ENCODE measurements at regions not wholly inside any gene's neighbourhood (a gene's known extent, or its start where the extent isn't known, plus 50 kb on each side); places are given as distances from the start of the nearest gene placed in this dataset.
"Not testable (repeated sequence)": the region's sequence is repeated elsewhere in the genome, so short reads cannot be mapped to it uniquely, and the experiment has no call there.

DNA sequence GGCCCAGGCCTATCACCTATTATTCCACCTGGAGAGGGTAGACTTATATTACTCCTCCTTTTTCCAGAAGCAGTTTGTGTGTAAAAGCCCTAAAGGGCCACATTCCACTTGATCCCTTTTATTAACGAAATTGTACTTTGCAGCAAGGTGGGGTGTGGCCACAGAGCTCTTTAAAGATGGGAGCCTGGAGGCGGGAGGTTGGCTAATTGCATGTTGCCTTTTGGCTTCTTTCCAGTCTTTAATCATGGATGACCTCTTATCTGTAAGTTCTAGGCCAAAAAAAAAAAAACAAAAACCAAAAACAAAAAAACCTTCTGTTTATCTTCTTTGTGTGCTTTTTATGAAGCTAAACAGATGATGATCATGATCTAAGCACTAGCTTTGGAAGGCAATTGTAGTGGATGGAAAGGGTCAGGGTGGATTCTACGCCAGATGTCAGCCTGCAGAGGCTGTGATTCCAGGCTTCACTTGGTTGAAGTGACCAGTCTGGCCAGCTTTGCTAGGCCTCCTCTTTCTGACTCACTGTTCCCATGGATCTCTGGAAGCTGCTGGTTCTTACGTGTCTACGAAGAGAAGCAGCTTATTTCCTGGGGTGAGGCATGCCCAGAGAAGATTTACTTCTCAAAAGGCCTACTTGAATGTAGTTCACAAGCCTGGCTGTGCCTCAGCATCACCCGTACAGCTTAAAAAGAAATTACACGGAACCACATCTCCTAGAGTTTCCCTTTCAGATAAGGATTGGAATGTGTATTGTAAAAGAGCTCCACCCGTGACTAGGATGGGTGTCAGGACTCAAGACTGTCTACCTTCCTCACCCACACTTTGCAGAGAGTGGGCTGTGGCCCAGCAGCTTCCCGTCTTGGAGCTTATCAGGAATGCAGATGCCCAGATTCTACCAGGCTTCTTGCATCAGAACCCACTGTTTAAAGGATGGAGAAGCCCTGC lies 330.9 kb upstream of the C2CD4B start:
- DNase-seq (ENCODE audit: extremely low read depth, low read depth, low spot score) = no peak

DNA sequence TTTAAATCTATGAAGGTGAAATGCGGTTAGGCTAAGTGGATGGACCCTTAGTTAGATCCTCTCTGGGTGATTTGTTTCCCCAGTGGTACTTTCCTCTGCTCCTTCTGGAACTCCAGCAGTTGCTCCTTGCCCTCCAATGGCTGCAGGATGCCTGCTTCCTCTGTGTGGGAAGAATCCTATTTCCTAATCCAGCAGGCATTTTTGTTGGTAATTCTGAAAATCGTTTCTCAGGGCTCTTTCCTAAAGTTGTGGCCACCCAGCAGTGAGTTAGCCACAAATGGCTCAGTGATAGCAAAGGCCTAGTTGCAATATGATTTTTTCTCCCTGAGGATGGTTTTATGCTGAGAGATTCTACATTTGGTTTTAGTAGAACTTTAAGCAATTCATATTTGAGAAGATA lies 332.3 kb upstream of the C2CD4B start:
- no peak for DNase-seq (ENCODE audit: extremely low read depth, low read depth, low spot score)

DNA sequence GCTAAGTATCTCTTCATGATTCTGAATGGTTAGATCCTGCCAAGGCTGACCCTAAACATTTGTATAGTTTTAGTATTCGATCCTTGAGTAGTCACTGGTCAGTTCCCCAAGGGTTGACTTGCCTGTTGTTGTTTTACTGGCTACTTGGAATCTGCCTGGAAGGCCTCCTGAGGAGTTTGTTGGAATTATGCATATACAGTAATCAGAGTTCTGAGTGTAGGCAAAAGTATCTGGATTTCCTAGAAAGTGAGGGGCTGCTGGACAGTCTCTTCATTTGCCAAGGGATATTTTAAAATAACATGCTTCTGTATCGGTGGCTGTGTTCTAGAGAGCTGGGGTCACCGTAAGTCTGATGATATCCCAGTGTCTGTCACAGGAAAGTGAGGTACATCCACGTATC lies 333.2 kb upstream of the C2CD4B start:
- DNase-seq (ENCODE audit: extremely low read depth, low read depth, low spot score) = no peak

DNA sequence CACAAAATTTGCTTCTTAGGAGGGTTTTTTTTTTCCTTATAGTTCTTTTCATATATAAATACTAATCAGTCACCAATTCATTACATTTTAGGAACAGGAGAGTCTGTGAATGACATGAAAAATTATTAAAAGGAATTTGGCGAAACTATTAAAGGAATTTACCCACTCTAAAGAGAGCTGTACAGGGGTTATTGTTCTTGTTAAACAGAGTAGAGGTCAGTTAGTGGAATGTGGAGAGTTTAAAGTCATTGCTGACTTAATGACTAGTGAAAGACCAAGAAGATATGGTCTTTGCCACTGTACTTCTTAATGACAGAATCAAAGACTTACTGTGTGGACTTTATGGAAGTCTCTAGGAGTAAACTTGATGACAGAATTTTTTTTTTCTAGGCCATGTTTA lies 333.6 kb upstream of the C2CD4B start:
- DNase-seq (ENCODE audit: extremely low read depth, low read depth, low spot score) = no peak

DNA sequence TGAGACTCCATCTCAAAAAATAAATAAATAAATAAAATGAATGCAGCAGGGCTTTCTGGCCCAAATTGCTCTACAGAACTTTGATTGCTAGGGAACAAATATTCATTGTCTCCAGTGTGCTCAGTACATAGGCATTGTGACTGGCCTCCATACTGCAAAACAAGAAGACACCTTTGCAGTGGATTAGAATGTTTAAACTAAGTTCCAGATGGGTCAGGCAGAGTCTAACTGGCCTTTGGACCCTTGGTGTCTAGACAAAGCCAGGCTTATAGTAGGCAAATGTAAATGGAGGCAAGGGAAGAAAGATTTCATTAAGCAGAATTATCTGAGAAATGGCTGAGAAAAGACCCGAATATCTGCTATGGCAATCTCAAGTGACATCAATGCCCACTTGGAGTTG lies 335.2 kb upstream of the C2CD4B start:
- no peak for DNase-seq (ENCODE audit: extremely low read depth, low read depth, low spot score)

DNA sequence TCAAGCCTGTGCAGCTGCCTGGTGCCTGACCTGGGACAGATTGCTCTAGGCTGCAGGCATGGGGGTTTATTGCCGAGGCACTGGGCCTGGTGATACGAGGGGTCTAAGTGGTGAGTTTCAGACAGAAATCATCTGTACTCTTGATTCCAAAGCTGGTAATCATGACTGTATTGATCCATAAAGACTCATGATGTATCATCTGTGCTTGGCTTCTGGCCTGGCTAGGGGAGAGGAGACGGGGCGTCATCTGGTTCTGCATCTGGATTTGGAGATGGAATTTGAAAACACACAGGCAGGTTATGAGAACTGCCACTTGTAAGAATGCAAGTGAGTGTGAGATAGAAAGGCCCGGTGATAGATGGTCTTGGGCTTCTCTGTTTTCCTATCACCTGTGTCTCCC lies 337.4 kb upstream of the C2CD4B start:
- DNase-seq (ENCODE audit: extremely low read depth, low read depth, low spot score) = no peak

DNA sequence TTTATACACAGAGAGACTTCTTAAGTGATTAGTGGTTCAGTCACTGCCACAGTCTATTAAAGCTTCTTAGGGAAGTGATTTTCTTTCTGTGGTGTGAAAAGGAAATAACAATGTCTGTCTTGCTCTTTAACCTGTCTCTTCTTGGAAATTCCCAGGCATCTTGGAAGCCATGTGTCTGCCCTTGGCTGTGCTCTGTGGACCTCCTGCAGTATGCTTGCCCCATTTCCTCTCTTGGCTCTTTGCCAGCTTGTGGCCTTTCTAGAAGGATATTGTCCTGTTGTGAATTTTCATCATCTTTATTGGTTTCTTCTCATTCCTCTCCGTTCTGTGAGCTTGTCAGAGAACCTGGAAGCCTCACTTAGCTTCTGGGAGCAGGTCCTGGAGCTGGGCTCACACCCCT lies 338.4 kb upstream of the C2CD4B start:
- no peak for DNase-seq (ENCODE audit: extremely low read depth, low read depth, low spot score)

DNA sequence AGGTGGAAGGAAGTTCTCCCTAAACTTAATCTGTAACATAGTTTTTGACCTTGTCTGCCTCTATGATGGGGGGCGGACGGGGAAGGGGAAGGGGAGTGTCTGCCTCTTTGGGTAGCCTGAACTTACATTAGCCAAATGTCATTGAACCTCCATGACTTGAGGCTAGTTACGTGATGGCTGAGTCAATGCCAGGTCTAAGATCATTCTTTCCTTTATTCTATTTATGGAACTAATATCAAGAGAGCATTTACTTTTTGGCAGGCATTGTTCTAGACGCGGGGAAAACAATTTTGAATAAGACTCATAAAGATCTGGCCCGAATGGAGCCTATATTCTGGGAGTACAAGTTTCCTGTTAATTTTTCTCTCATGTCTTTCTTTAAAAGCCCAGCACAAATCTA lies 340.7 kb upstream of the C2CD4B start:
- DNase-seq (ENCODE audit: extremely low read depth, low read depth, low spot score) = no peak

DNA sequence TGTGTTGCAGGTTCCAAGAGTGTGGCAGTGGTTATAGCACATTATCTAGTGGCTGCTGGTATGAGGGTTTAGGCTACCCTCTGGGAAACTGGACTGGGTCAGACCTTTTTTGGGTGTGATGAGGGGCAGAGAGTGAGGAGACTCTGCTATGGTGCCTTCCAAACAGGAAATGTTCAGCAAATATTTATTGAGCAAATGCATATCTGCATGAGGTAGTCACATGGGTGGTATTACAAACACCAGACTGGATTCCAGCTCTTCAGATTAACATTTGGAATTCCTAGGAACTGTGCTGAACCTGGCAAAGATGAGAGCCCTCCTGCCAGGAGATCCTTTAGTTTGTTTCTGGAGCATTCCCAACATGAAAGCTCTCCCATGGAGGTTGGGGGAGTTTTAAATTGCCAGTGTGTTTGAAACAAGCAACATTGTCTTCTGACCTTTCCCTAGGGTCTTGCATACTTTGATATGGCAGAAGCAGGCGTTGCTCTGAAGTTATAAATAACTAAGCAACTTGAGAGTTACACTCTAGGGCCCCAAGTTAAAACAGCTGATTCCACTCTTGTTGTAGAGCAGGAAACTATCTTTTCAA lies 341.2 kb upstream of the C2CD4B start:
- no peak for DNase-seq (ENCODE audit: extremely low read depth, low read depth, low spot score)

DNA sequence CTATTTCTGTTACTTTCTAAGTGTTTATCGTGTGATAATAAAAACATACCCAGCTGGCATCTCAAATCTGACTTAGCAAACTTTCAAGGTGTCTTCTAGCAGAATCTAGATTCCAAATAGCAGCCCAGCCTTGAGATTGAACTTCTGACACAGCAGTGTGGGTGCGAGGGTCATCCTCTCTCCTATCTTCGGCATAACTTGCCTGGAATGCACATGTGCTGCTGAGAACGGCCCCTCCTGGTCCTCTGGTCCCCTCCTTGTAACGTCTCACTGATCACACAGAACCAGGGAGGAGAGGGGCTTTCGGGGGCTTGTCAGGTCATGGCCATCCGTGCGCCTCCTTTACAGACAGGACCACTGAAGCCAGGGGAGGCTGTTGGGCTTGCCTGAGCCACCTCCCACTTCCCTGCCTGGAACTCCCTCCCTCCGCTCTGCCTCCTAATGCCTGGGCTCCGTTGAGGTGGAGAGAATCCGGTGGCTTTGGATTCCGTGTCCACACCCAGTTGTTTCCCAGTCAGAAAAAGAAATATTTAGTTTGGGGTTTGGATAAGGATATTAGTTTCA lies 344.4 kb upstream of the C2CD4B start:
- DNase-seq (ENCODE audit: extremely low read depth, low read depth, low spot score) = no peak

DNA sequence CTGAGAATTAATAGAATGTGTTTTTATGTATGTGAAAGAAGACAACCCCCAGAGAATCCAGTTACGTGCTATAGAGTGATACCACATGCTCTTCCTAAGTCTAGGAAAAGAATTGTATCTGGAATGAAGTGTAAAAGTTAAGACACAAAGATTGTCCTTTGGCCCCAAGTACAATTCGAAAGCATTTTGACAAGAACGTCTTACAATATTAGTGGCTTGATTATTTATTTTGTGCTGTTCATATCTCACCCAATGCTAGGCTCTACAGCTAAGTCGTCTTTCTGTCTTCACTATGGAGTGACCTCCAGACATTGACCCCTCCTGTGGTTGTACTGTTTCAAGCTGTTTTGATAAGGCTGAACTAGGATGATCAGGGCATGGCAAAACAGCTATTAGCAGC lies 345.7 kb upstream of the C2CD4B start:
- no peak for DNase-seq (ENCODE audit: extremely low read depth, low read depth, low spot score)

DNA sequence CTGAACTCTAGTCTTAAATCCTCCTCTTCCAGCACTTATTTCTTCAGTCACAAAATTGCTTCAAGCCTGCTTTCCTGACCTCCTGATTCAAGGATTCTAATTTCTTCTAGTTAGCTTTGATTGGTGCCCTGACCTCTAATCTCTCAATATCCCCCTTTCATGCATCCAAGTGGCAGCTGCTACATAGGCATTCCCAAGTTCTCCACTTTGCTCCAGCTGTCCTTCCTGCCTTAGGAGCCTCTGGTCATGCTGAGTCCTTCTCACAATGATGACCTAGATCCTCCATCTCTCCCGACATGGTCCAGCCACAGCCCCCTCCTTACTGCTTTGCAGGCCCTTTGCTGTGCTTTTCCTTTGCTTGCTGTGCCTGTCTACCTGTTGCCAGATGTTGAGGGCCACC lies 347.8 kb upstream of the C2CD4B start:
- no peak for DNase-seq (ENCODE audit: extremely low read depth, low read depth, low spot score)

DNA sequence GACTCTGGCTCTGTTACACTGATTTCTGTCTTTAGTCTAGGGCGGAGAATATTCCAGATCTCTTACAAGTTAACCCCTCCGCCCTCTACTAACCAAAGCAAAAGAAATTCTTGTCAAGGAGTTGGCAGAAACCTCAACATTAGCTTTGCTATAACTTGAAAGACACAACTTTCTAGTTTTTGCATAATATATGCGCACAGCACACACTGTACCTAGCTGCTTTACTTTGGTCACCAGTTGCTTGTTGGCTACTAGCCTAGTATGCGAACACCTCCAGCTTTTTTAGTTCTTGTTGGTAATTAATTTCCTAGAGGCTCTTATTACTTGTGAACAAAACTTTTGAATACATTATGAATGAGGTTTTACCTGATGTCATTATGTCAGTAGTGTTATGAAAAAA lies 348.8 kb upstream of the C2CD4B start:
- DNase-seq (ENCODE audit: extremely low read depth, low read depth, low spot score) = no peak

DNA sequence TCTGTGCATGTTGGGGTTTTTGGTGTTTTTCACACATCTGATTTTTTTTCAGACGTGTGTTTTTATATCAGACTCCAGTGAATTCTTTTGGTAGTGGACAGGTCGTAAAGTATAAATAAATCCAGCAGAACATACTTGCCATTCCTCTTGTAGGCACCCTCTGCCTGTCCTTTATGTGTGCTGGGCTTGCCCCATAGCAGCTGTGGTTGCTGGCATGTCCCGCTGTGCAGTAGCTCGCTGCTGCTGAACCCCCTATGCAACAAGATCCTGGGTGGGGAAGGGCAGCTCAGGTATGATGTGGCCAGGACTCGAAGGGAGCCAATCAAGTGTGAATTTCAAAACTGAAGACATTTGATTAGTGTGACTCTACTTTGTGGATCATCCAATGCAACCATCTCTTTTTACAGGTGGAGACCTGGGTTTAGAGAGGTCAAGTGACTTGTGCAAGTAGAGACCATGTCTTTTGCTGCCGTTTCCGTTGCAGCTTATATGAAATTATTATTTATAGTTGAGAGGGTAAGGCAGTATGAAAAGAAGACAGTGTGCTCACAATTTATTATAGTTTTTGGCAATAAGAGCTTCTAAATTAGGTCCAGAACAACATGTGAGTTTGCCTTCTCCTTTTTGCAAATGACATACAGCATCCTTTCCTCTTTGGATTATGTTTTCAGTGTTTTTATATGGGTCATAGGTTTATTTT lies 350.8 kb upstream of the C2CD4B start:
- DNase-seq (ENCODE audit: extremely low read depth, low read depth, low spot score) = no peak

DNA sequence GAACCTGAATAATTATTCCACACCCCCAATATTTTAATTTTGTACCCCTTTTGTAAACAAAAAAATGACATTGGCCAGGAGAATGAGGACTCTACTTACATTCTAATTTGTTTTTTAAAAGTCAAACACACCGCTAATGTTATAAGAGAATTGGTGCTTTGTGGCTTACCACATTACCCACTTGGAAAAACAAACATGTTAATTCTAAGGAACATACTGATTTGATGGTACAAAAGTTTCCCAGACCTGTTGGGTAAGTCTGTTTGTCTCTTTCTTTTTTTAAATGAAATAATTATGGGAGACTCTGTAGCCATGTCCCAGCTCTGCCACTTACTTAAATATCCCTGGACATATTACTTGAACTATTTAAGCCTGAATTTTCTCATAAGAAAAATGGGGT lies 352.5 kb upstream of the C2CD4B start:
- no peak for DNase-seq (ENCODE audit: extremely low read depth, low read depth, low spot score)

DNA sequence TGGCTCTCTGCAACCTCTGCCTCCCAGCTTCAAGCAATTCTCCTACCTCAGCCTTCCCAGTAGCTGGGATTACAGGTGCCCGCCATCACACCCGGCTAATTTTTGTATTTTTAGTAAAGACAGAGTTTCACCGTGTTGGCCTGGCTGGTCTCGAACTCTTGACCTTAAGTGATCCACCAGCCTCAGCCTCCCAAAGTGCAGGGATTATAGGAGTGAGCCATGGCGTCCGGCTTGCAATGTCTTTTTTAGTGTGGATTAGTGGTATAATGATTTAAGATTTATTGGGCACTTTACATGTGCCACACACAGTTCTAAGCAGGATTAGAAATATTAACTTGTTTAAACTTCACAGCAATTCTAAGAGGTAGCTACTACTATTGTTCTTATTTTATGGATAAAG lies 353.6 kb upstream of the C2CD4B start:
- DNase-seq (ENCODE audit: extremely low read depth, low read depth, low spot score) = not testable (repeated sequence)

DNA sequence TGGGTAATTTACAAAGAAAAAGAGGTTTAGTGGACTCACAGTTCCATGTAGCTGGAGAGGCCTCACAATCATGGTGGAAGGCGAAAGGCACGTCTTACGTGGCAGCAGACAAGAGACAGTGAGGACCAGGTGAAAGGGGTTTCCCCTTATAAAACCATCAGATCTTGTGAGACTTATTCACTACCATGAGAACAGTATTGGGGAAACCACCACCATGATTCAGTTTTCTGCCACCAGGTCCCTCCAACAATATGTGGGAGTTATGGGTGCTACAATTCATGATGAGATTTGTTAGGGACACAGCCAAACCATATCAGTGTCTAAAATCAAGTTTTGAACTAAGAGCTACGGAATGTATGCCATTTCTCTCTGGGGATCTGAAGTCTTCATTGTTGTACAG lies 354.8 kb upstream of the C2CD4B start:
- no peak for DNase-seq (ENCODE audit: extremely low read depth, low read depth, low spot score)

DNA sequence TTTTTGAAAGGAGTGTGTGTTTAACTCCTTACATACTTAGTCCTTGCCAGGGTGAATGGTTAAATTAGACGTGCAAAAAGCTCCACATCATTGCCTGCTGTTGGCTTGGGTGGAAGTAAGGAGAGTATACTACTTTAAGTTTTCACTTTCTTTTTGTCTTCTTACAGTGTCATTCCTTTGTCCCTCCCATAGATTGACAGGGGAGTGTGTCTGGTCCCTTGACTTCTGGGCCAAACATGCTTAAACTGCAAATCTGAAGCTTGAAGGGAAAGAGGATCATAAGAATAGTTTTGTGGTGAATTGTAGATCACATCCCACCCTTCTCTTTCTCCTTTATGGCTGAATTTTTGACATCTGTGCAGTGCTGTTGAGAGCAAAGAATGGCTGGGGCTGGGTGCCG lies 355.8 kb upstream of the C2CD4B start:
- DNase-seq (ENCODE audit: extremely low read depth, low read depth, low spot score) = no peak

DNA sequence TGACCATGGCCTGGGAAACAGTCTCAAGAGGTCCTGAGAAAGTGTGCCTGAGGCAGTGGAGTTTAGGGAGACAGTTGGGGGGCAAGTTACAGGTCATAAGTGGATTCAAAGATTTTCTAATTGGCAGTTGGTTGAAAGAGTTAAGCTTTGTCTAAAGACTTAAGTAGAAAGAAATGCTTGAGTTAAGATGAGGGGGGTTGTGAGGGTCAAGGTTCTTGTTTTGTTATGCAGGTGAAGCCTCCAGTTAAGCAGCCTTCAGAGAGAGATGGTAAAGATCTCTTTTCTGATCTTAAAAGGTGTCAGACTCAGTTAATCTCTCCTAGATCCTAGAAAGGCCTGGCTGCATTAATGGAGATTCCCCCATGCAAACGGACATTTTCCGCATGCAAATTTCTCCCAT lies 356.3 kb upstream of the C2CD4B start:
- no peak for DNase-seq (ENCODE audit: extremely low read depth, low read depth, low spot score)

DNA sequence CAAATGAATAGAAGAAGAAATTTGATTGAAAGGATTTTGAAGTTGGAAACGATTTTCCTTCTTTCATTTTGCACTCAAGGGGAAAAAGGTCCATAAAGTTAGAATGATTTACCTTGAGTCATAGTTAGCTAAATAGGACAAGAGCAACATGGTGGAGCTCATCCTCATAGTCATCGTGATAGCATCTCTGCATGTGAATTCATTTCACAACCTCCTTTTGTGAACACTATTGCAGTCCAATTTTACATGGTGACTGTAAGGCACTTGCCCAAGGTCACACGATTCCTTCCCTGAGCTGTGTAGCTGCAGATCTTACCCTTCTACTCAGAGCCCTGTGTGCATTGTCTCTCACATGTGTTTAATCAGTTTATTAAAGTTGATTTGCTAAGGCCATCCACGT lies 359.8 kb upstream of the C2CD4B start:
- no peak for DNase-seq (ENCODE audit: extremely low read depth, low read depth, low spot score)

DNA sequence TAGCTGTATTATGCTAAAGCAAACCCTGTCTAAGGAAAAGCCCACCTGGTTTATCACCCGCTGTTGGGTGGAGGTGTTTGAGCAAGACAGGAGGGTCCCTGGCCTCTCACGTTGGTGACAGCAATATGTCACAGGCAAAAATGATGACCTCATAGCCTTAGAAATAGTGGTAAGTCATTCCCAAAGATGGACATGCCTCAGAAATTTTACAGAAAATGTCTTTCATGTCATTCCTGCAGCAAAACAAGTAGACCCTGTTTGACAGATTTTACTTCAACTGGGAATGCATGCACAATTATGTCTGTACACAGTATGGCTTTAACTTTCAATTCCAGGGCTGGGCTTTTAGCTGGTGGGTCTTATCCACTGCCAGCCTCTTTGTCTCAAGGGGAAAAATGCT lies 362.3 kb upstream of the C2CD4B start:
- no peak for DNase-seq (ENCODE audit: extremely low read depth, low read depth, low spot score)

DNA sequence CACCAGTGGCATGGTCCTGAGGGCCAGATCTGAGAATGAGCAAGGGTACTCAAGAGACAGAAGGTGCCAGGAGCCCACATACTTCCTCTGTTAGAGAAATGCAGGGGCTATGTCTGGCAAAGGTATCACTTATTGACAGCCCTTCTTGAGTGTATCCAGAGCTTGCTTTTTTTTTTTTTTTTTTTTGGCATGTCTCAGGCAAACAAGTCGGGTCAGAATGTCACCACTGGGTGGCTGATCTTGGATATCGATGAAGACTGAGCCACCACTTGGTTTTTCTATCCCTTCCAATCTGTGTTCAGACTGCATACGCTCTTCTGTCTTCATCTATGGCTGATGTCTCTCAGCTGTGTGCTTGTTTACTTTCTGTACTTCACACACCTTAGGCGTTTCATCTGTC lies 363.4 kb upstream of the C2CD4B start:
- DNase-seq (ENCODE audit: extremely low read depth, low read depth, low spot score) = no peak
